Esophagus (tissue), 2 donors: ENCODE measurements at regions not wholly inside any gene's neighbourhood (a gene's known extent, or its start where the extent isn't known, plus 50 kb on each side); places are given as distances from the start of the nearest gene placed in this dataset.

Source experiments
- H3K27ac ChIP-seq, 2 donors: one replicate each; pipeline ENCODE4 v1.5.1; 2013; ENCODE audit warnings: low read depth in 2 of 2, mild to moderate bottlenecking in 2 of 2, inconsistent platforms in 1 of 2, low read length in 1 of 2, moderate library complexity in 1 of 2
- H3K27me3 ChIP-seq, 2 donors: one replicate each; pipeline ENCODE4 v1.6.1; 2013; ENCODE audit warnings: low read length in 2 of 2, control low read depth in 1 of 2, mild to moderate bottlenecking in 1 of 2; ENCODE audit not compliant: insufficient read depth in 2 of 2, control insufficient read depth in 1 of 2
- H3K36me3 ChIP-seq, 2 donors: one replicate each; pipeline ENCODE4 v1.6.1; 2013; ENCODE audit warnings: low read length in 1 of 2; ENCODE audit not compliant: control insufficient read depth in 2 of 2, insufficient read depth in 2 of 2
- H3K4me1 ChIP-seq, 2 donors: one replicate each; pipeline ENCODE4 v1.6.1; 2013; ENCODE audit warnings: low read length in 1 of 2; ENCODE audit not compliant: control insufficient read depth in 2 of 2, insufficient read depth in 2 of 2
- H3K4me3 ChIP-seq, 2 donors: one replicate each; pipeline ENCODE4 v1.5.1; 2013; ENCODE audit warnings: low read length in 2 of 2, mild to moderate bottlenecking in 2 of 2, low read depth in 1 of 2, moderate library complexity in 1 of 2
- H3K9me3 ChIP-seq, 2 donors: one replicate each; pipeline ENCODE4 v1.6.1; 2013; ENCODE audit warnings: mild to moderate bottlenecking in 2 of 2, low read depth in 1 of 2, low read length in 1 of 2, moderate library complexity in 1 of 2; ENCODE audit not compliant: control insufficient read depth in 2 of 2, insufficient read depth in 1 of 2
- WGBS, 2 donors: extraction: QIAGEN DNeasy Blood & Tissue Kit; methylation state at CpG; one replicate each; pipeline ENCODE4 v1.1.7; 2013; 5-methylcytosine and 5-hydroxymethylcytosine counted together
- donor health status: healthy with polysubstance abuse.
- donor health status: Bipolar disorder and iron deficiency.

- no peaks in the 10 kb centered on the region for H3K4me1 ChIP-seq
- H3K36me3 ChIP-seq: no peaks in the 10 kb centered on the region
- H3K27ac ChIP-seq: no peak overlapping the region
- H3K4me3 ChIP-seq: no peak overlapping the region
- no peaks in the 10 kb centered on the region for H3K27me3 ChIP-seq
- 93 to 94% methylated on average over 42 to 43 of the region's 43 CpGs for WGBS, 2 donors
- peaks cover 0 to 3% of the 10 kb centered on the region in 2 donors for H3K9me3 ChIP-seq
These were observed 162.5 kb upstream of the RTL1 start for GRCh38 chr14:101065696-101066694.

DNA sequence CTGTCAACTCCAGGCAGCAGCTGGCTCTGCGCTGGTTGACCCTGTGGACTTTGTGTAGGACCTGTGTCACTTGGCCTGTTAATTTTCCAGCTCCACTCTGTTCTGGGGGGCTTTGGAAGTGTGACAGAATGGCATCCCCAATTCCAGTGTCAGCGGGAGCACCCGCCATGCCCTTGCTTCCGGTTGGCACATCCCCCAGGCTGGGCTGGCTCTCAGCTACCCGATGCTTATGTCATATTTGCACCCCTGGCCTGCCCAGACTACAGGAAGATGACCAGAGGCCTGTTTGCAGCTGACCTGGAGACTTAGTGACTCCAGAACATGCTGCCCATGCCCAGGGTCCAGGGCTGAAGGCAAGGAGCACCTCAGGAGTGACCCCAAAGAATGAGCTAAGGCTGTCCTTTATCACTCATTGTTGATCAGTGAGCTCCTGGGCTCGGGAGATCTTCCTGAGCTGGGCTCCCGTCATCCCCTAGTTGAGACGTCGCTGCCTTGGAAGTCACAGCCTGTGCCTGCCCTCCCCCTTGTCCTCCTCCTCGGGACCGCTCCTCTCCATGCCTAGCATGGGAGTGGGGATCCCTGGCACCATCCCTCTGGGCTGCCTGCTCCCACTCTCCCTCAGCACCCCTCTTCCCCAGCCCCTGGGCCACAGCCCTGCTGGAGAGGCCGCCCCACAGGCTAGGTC is 163.4 kb upstream of the RTL1 start:
- Histone ChIP-seq H3K4me3 (no peak overlapping the region), H3K27me3 (no peaks in the 10 kb centered on the region), H3K27ac (no peak overlapping the region), H3K36me3 (no peaks in the 10 kb centered on the region), H3K4me1 (no peaks in the 10 kb centered on the region), H3K9me3 (peaks cover 0 to 3% of the 10 kb centered on the region in 2 donors)
- 88 to 90% methylated on average over 12 of the region's 12 CpGs for WGBS, 2 donors

GRCh38 chr14:101068313-101069227 is 165.0 kb upstream of the RTL1 start:
- Histone ChIP-seq H3K4me3 (no peak overlapping the region), H3K4me1 (no peaks in the 10 kb centered on the region), H3K9me3 (peaks cover 0 to 3% of the 10 kb centered on the region in 2 donors), H3K27ac (no peak overlapping the region), H3K27me3 (no peaks in the 10 kb centered on the region), H3K36me3 (no peaks in the 10 kb centered on the region)
- WGBS, 2 donors: 66% methylated on average over 34 of the region's 34 CpGs

- Histone ChIP-seq H3K36me3 (no peaks in the 10 kb centered on the region), H3K4me3 (no peak overlapping the region), H3K9me3 (peaks cover 0 to 3% of the 10 kb centered on the region in 2 donors), H3K27ac (no peak overlapping the region), H3K27me3 (no peaks in the 10 kb centered on the region), H3K4me1 (no peaks in the 10 kb centered on the region)
- WGBS, 2 donors: 82 to 87% methylated on average over 8 of the region's 8 CpGs
These were observed 165.7 kb upstream of the RTL1 start for GRCh38 chr14:101069228-101069549.

DNA sequence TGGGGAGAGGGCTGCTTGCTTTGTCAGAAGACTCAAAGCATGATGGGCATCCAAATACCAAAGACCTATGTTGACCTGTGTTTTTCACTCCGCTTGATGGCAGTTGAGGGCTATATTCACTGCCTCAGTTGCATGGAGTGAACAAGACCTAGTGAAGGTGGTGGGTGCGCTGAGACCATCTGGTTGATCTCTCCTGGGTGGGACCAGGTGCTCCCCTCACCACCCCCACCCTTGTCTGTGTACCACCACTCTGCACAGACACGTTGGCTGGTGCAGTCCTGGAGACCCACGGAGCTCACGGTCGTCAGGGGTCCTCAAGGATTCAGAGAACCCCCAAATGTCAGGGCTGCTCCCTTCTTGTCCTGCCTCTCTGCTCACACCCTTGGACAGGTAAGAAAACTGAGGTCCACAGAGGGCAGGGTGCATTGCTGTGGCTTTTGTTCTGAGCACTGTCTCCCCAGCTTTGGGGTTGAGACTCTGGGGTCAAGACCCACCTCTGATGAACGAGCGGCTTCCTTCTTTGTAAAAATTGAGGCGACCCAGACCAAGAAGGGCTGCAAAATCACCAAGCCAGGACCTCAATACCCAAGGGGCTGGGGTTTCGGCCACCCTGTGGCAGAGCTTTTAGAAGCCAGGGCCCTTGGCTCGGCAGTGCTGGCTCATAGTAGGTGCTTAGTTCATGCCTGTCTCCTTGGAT is 166.3 kb upstream of the RTL1 start:
- Histone ChIP-seq H3K9me3 (peaks cover 0 to 3% of the 10 kb centered on the region in 2 donors), H3K27ac (no peak overlapping the region), H3K4me1 (no peaks in the 10 kb centered on the region), H3K27me3 (no peaks in the 10 kb centered on the region), H3K36me3 (no peaks in the 10 kb centered on the region), H3K4me3 (no peak overlapping the region)
- 91 to 94% methylated on average over 11 of the region's 11 CpGs for WGBS, 2 donors

GRCh38 chr14:101070540-101071492 is 167.3 kb upstream of the RTL1 start:
- Histone ChIP-seq H3K27me3 (peaks cover 0 to under 1% of the 10 kb centered on the region in 2 donors), H3K27ac (no peak overlapping the region), H3K4me1 (no peaks in the 10 kb centered on the region), H3K4me3 (no peak overlapping the region), H3K36me3 (no peaks in the 10 kb centered on the region), H3K9me3 (peaks cover 0 to 3% of the 10 kb centered on the region in 2 donors)
- 83 to 84% methylated on average over 16 of the region's 16 CpGs for WGBS, 2 donors

- Histone ChIP-seq H3K27ac (no peak overlapping the region), H3K9me3 (peaks cover 0 to 3% of the 10 kb centered on the region in 2 donors), H3K27me3 (peaks cover 0 to 2% of the 10 kb centered on the region in 2 donors), H3K4me1 (no peaks in the 10 kb centered on the region), H3K4me3 (no peak overlapping the region), H3K36me3 (no peaks in the 10 kb centered on the region)
- 61 to 66% methylated on average over 12 of the region's 12 CpGs for WGBS, 2 donors
These were observed 168.0 kb upstream of the RTL1 start for GRCh38 chr14:101071493-101071906.

DNA sequence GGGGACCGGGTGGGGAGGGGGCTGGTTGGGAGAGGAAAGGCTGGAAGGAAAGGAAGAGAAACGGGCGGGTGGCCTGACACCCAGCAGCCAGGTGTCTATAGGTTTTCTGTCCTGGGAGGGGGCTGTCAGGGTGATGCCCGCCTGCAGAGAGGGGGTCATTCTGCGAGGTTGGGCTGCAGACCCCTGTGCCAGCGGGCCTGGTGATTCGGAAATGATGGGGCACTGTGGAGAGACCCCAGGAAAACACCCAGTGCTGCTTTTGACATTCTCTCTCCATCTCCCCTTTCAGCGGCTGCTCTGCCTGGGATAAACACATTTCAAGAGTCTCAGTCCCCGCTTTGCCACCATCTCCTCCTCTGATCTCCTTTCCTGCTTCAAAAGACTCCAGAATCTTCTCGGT is 168.5 kb upstream of the RTL1 start:
- H3K9me3 ChIP-seq: peaks cover 0 to 3% of the 10 kb centered on the region in 2 donors
- peaks cover 0 to 2% of the 10 kb centered on the region in 2 donors for H3K27me3 ChIP-seq
- no peak overlapping the region for H3K4me3 ChIP-seq
- no peaks in the 10 kb centered on the region for H3K36me3 ChIP-seq
- H3K4me1 ChIP-seq: no peaks in the 10 kb centered on the region
- no peak overlapping the region for H3K27ac ChIP-seq
- WGBS, 2 donors: 81 to 84% methylated on average over 10 of the region's 10 CpGs
